ENCODE measurements at regions not wholly inside any gene's neighbourhood (a gene's known extent, or its start where the extent isn't known, plus 50 kb on each side); places are given as distances from the start of the nearest gene placed in this dataset.

DNA sequence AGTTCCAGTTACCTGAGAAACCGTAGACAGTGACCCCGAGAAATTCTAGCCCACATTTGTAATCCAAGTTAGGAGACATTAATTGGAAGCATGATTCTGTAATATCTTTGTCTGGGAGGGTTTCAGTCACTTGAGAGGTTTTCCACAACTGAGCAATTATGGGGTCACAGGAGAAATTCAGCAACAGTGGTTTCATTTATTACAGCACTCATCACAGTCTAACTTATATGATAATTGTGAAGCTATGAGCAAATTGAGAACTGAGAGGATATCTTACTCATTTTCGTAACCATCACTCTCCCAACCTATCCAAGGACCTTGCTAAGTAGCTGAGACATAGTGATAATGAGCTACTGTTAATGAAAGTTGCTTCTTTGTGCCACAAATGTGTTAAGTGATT is 328.5 kb upstream of the PPP2R3A start:
- TF ChIP-seq, protein P1, sequence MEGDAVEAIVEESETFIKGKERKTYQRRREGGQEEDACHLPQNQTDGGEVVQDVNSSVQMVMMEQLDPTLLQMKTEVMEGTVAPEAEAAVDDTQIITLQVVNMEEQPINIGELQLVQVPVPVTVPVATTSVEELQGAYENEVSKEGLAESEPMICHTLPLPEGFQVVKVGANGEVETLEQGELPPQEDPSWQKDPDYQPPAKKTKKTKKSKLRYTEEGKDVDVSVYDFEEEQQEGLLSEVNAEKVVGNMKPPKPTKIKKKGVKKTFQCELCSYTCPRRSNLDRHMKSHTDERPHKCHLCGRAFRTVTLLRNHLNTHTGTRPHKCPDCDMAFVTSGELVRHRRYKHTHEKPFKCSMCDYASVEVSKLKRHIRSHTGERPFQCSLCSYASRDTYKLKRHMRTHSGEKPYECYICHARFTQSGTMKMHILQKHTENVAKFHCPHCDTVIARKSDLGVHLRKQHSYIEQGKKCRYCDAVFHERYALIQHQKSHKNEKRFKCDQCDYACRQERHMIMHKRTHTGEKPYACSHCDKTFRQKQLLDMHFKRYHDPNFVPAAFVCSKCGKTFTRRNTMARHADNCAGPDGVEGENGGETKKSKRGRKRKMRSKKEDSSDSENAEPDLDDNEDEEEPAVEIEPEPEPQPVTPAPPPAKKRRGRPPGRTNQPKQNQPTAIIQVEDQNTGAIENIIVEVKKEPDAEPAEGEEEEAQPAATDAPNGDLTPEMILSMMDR (IDR thresholded peaks at IDR 0.05; ENCODE audit: borderline replicate concordance, extremely low read depth, low read length, poor library complexity, severe bottlenecking): no peak
- TF ChIP-seq EZH2 (IDR thresholded peaks at IDR 0.05; ENCODE audit: borderline replicate concordance, low read depth, low read length, severe bottlenecking): no peak

Measured in DND-41 (cell line).